GM21515 (cell line): ENCODE measurements at regions not wholly inside any gene's neighbourhood (a gene's known extent, or its start where the extent isn't known, plus 50 kb on each side); places are given as distances from the start of the nearest gene placed in this dataset.

ENCODE experiments used
- ATAC-seq: cut with Tn5 transposase; IDR thresholded peaks from one replicate; pipeline ENCODE4 v1.9.1; 2021; ENCODE audit not compliant: unreplicated experiment

DNA sequence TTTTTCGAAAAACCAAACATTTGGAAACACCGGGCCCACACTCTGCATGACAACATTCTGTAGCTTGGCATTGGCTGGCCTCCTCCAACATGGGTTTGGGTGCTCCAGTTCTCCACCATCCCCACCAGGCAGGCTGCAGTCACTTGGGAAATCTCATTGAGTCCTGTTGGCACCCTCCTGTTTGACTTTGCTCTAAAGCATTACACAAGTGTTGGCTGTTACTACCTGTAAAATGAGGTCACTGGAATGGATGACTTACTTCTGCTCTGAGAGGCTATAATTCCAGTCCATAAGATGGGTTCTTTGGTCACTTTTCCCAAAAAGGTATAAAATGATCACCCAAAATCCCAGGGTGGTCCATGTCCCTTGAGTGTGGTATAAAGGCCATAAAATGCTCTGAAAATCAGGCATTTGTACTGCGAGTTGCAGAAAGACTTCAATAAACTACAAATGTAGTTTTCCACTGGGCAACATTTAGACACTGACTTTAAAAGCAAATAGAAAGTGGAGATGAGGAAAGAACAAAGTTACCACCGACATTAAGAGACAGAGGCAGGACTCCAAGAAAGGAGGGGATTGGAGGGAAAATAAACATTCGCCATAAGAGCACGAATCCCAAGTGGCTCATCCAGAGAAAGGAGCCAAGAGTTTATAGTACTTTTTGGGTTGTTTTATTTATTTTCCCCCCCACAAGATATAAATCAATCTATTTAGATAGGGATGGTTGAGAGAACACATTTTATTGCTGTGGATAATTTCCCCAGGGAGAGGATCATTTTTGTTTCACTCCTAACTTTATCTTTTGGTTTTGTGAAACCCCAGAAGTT lies 295.1 kb downstream of the TLE1 start:
- no peak for ATAC-seq

DNA sequence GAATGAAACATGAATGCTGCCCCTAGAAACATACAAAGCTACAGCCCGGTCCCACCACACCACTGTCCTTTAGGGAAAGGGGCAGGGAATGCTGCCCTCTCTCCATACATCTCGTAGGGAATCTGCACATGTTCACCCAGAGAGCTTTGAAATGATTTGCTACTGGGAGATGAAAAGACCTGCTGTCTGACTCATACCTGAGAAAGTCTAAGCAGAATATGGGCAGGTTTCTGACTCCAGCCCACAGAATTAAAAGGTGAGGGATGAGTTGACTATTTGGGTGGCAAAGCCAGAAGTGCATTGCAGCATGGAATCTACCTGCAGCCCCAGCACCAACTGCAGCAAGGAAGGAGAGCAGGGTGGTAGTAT lies 297.9 kb downstream of the TLE1 start:
- no peak for ATAC-seq

- no peak for ATAC-seq
Observed at GRCh38 chr9:81390792-81391456, 298.4 kb downstream of the TLE1 start.

- no peak for ATAC-seq
Observed at GRCh38 chr9:81389569-81389993, 299.8 kb downstream of the TLE1 start.

- no peak for ATAC-seq
Observed at GRCh38 chr9:81388831-81389230, 300.5 kb downstream of the TLE1 start.

- ATAC-seq: no peak
Observed at GRCh38 chr9:81387360-81388106, 301.8 kb downstream of the TLE1 start.

GRCh38 chr9:81384911-81385310 lies 304.4 kb downstream of the TLE1 start:
- ATAC-seq: no peak

- no peak for ATAC-seq
Observed at GRCh38 chr9:81382281-81382680, 307.1 kb downstream of the TLE1 start.

- ATAC-seq: no peak
Observed at GRCh38 chr9:81381694-81382093, 307.7 kb downstream of the TLE1 start.

- ATAC-seq: no peak
Observed at GRCh38 chr9:81380504-81381359, 308.6 kb downstream of the TLE1 start.

GRCh38 chr9:81379655-81380054 lies 309.7 kb downstream of the TLE1 start:
- ATAC-seq: no peak

DNA sequence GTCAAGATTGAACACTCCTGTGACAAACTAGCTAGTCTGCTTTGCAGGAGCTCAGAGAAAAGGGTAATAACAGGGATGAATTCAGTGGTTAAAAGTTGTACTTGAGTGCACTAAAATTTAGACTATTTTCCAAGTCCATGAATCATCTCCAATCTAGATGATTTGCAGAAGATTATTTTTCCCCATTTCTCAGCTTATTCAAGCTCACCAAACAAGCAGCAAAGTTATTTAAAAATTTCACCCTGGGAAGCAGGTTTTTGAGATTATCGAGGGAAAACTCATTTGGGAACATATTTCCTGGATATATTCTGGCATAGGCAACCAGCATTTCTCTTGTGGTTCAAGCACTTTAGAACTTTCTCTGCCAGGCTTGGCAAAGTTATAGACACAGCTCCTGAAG lies 311.4 kb downstream of the TLE1 start:
- ATAC-seq: no peak

GRCh38 chr9:81377320-81377719 lies 312.0 kb downstream of the TLE1 start:
- ATAC-seq: no peak

DNA sequence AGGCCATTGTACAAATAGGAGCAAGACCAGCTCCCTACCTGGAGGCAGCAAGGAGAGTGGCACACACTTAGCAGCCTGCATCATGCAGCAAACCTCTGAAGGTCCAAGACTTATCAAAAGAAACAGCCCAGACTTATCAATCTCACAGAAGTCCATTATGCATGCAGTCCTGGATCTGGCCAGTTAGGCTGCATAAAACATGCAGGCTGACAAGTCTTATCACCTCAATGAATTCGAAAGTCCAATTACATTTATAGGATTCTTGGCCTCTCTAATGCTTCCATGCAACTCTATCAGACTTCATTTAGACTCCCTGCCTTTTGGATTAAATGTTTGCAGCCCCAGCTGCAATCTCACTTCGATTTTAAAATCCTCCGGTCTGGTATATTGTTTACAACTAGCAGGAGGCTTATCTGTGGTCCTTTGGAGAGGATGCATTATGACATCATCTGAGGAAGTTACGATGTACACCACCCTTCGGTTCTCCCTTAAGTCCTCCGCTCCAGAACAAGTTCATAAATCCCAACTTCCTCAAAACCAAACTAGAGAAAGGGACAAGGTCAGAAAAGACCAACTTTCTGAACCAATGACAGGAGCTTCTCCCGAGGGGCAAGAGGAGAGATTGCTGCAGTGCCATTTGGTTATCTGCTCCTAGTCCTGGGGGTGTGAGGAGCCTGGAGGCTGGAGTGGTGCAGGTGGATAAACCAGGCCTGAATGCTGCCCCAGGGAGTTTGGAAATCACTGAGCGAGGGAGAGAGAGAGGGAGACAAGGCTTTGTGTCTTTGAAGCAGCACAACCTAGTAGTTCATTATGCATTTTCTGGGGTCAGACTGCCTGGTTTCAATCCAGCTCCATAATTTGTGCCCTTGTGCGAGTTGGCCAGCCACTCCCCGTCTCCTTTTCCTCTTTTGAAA lies 313.9 kb downstream of the TLE1 start:
- no peak for ATAC-seq

GRCh38 chr9:81374459-81375186 lies 314.7 kb downstream of the TLE1 start:
- ATAC-seq: no peak

- ATAC-seq: no peak
Observed at GRCh38 chr9:81373294-81373693, 316.1 kb downstream of the TLE1 start.

- ATAC-seq: no peak
Observed at GRCh38 chr9:81372628-81373191, 316.6 kb downstream of the TLE1 start.

DNA sequence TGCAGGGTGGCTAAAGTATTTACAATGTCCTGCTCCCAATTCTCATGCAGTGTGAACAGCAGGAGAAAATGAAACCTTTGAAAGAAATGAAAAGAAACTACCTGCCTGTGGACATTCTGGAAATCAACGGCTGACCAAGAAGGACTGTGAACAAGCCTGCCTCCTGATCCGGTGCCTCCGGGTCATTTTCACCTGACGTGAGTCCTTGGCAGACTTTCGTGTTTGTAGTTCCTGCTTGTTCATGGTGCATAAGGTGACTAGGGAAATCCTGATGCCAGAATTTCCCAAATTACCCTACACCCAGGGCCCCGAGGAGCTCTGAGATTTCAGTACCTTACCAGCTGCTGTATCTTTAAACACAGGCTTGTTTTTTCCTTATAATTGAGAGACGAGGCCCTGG lies 317.5 kb downstream of the TLE1 start:
- no peak for ATAC-seq

DNA sequence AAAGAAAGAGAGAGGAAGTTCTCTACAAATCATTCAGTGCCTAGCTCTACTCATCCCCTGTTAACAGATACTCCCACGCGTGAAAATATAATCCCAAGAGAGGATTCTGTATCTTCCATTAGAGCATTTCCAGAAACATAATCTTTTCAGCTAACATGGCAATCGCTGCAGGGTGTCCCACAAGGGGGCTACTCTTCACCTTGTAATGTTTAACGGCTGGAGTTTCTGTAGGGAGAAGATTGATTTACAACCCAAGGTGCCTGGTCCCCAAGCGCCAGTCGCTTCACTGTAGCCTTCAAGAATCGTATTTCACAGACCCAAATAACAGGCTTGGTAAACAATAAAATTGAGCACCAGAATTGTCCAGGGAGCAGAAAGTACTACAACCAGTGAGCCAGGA lies 318.7 kb downstream of the TLE1 start:
- no peak for ATAC-seq
